ENCODE measurements at regions not wholly inside any gene's neighbourhood (a gene's known extent, or its start where the extent isn't known, plus 50 kb on each side); places are given as distances from the start of the nearest gene placed in this dataset.

- Histone ChIP-seq H3K4me3 (no peak overlapping the region), H3K27me3 (no peaks in the 10 kb centered on the region), H3K4me1 (no peaks in the 10 kb centered on the region), H3K27ac (no peak overlapping the region), H3K9me3 (no peaks in the 10 kb centered on the region), H3K36me3 (no peaks in the 10 kb centered on the region)
- no peak for TF ChIP-seq POLR2A (IDR thresholded peaks at IDR 0.05)
- no peak for DNase-seq
- intact Hi-C loops (cut with DNase I; ENCODE audit: low total_unique reads), result no loop called here
Measured at GRCh38 chr1:72482736-72483413, 200.5 kb upstream of the NEGR1 start.

GRCh38 chr1:72481420-72481970, 199.2 kb upstream of the NEGR1 start:
- no peak for TF ChIP-seq CTCF (IDR thresholded peaks at IDR 0.05)
- no peak for TF ChIP-seq POLR2A (IDR thresholded peaks at IDR 0.05)
- H3K27me3 ChIP-seq, result no peaks in the 10 kb centered on the region
- intact Hi-C loops (cut with DNase I; ENCODE audit: low total_unique reads), result no loop called here
- H3K27ac ChIP-seq, result no peak overlapping the region
- no peaks in the 10 kb centered on the region for H3K9me3 ChIP-seq
- no peak overlapping the region for H3K4me3 ChIP-seq
- no peaks in the 10 kb centered on the region for H3K36me3 ChIP-seq
- no peak for DNase-seq
- no peaks in the 10 kb centered on the region for H3K4me1 ChIP-seq

- TF ChIP-seq POLR2A (IDR thresholded peaks at IDR 0.05) (no peak), CTCF (IDR thresholded peaks at IDR 0.05) (no peak)
- H3K27me3 ChIP-seq, result no peaks in the 10 kb centered on the region
- intact Hi-C loops (cut with DNase I; ENCODE audit: low total_unique reads), result no loop called here
- H3K36me3 ChIP-seq, result peaks cover 0 to 2% of the 10 kb centered on the region in 2 donors
- no peak overlapping the region for H3K27ac ChIP-seq
- no peaks in the 10 kb centered on the region for H3K4me1 ChIP-seq
- H3K9me3 ChIP-seq, result no peaks in the 10 kb centered on the region
- no peak overlapping the region for H3K4me3 ChIP-seq
- DNase-seq, result no peak
Measured at GRCh38 chr1:72466376-72466775, 184.0 kb upstream of the NEGR1 start.

GRCh38 chr1:72462186-72462905, 180.0 kb upstream of the NEGR1 start:
- Histone ChIP-seq H3K4me1 (no peaks in the 10 kb centered on the region), H3K27me3 (no peaks in the 10 kb centered on the region), H3K36me3 (peaks cover 0 to 2% of the 10 kb centered on the region in 2 donors), H3K27ac (no peak overlapping the region), H3K9me3 (no peaks in the 10 kb centered on the region), H3K4me3 (no peak overlapping the region)
- no peak for DNase-seq
- intact Hi-C loops (cut with DNase I; ENCODE audit: low total_unique reads), result no loop called here
- TF ChIP-seq POLR2A (IDR thresholded peaks at IDR 0.05) (no peak), CTCF (IDR thresholded peaks at IDR 0.05) (no peak)

- Histone ChIP-seq H3K27me3 (no peaks in the 10 kb centered on the region), H3K4me3 (no peak overlapping the region), H3K36me3 (no peaks in the 10 kb centered on the region), H3K4me1 (no peaks in the 10 kb centered on the region), H3K9me3 (no peaks in the 10 kb centered on the region), H3K27ac (no peak overlapping the region)
- DNase-seq, result no peak
- TF ChIP-seq CTCF (IDR thresholded peaks at IDR 0.05), result no peak
- TF ChIP-seq POLR2A (IDR thresholded peaks at IDR 0.05), result no peak
- intact Hi-C loops (cut with DNase I; ENCODE audit: low total_unique reads), result no loop called here
Measured at GRCh38 chr1:72442262-72442661, 159.9 kb upstream of the NEGR1 start.

All from uterus (tissue), 3 donors.